Adrenal gland (tissue), 5 donors: ENCODE measurements at regions not wholly inside any gene's neighbourhood (a gene's known extent, or its start where the extent isn't known, plus 50 kb on each side); places are given as distances from the start of the nearest gene placed in this dataset.

Experiments
- CTCF ChIP-seq, 6 experiments: fragments of 450-650 bp in 4 of 6; fragments of 200-600 bp in 2 of 6; sonication (generic) in 1 of 6; IDR thresholded peaks; 1 replicate in 5 of 6; 2 replicates in 1 of 6; pipeline versions ENCODE4 v1.5.1 to v1.8.0; 2016 to 2021; ENCODE audit warnings: antibody characterized with exemption in 6 of 6, mild to moderate bottlenecking in 2 of 6, moderate library complexity in 1 of 6
- POLR2A ChIP-seq, 2 donors: fragments of 450-650 bp; IDR thresholded peaks; one replicate each; pipeline ENCODE4 v1.6.1; 2017; ENCODE audit warnings: antibody characterized with exemption in 2 of 2, mild to moderate bottlenecking in 2 of 2, moderate library complexity in 1 of 2
- donor health status: DM: no; HTN: no; CAD: no.

DNA sequence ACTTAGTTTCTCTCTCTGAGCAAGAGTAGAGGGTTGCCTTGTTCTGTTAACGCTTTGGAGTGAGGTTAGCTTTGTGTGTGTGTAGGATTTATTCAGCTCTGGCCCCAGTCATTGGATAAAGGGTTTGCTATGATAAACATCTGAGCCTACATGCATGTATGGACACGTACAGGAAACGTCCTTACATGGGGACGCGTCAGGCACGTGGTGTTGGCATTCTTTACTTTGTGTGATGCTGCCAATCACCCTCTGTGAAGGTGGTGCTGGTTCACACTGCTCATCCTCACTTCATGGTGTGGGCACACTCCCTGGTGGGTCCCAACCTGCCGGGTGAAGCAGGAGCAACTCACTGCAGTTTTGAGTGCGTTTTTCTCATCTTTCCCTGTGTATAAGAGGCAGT lies 53.4 kb upstream of the CD93 start:
- TF ChIP-seq CTCF (IDR thresholded peaks at IDR 0.05), result no peak
- TF ChIP-seq POLR2A (IDR thresholded peaks at IDR 0.05), result no peak
